ENCODE measurements at regions not wholly inside any gene's neighbourhood (a gene's known extent, or its start where the extent isn't known, plus 50 kb on each side); places are given as distances from the start of the nearest gene placed in this dataset.

- H3K23ac ChIP-seq (ENCODE audit: insufficient read length) = no peak overlapping the region
- no peaks in the 10 kb centered on the region for H3K79me2 ChIP-seq (ENCODE audit: control insufficient read depth in 1 of 2, insufficient read depth in 2 of 2, low read length in 2 of 2)
- no peak for TF ChIP-seq MAFK (IDR thresholded peaks at IDR 0.05; ENCODE audit: low read depth, low read length)
- no peaks in the 10 kb centered on the region for H3K4me1 ChIP-seq (replicated peaks in 1 of 4; ENCODE audit: control insufficient read depth in 3 of 4, insufficient read depth in 4 of 4, low read length in 3 of 4)
- no peaks in the 10 kb centered on the region for H3K79me1 ChIP-seq (ENCODE audit: low read depth, low read length)
- H3K27me3 ChIP-seq (replicated peaks in 1 of 4; ENCODE audit: control insufficient read depth in 3 of 4, extremely low read depth in 1 of 4, insufficient read depth in 3 of 4, low read length in 3 of 4) = no peaks in the 10 kb centered on the region
- CTCF ChIA-PET (ENCODE audit: partially characterized antibody) = no interaction called here
- no peak overlapping the region for H2BK15ac ChIP-seq (ENCODE audit: low read length)
- H2BK5ac ChIP-seq (ENCODE audit: low read depth, low read length) = no peak overlapping the region
- 87% methylated on average over 3 of the region's 3 CpGs; no CpG with 5 or more reads in 1 of the 2 experiments for WGBS, 2 experiments (ENCODE audit: extremely low coverage in 1 of 2, insufficient coverage in 1 of 2, insufficient read length in 1 of 2, insufficient replicate concordance in 2 of 2, low coverage in 1 of 2, low lambda C conversion rate in 2 of 2, missing lambda C conversion rate in 1 of 2)
- H4K91ac ChIP-seq (replicated peaks; ENCODE audit: insufficient read length, low read length) = no peak overlapping the region
- no peak overlapping the region for H3K14ac ChIP-seq (ENCODE audit: insufficient read length)
- no peak overlapping the region for H2BK120ac ChIP-seq (replicated peaks; ENCODE audit: low read depth, low read length)
- no peak overlapping the region for H3K4me2 ChIP-seq (ENCODE audit: insufficient read depth in 1 of 2, low read depth in 2 of 2, low read length in 2 of 2)
- no peak overlapping the region for H2BK12ac ChIP-seq (ENCODE audit: low read depth, low read length)
- no peak overlapping the region for H2BK20ac ChIP-seq (ENCODE audit: low read length)
- no peaks in the 10 kb centered on the region for H4K20me1 ChIP-seq (replicated peaks in 1 of 2; ENCODE audit: control insufficient read depth in 1 of 2, insufficient read depth in 2 of 2, low read length in 2 of 2)
- FAIRE-seq (no peak), DNase-seq (ENCODE audit: low read depth in 1 of 2, low spot score in 2 of 2) (no peak)
- H3K27ac ChIP-seq (ENCODE audit: low read depth, low read length) = no peak overlapping the region
- H3K4me3 ChIP-seq (ENCODE audit: extremely low read depth in 1 of 4, insufficient read depth in 2 of 4, low read depth in 3 of 4, low read length in 4 of 4) = no peak overlapping the region
- no peak overlapping the region for H3K56ac ChIP-seq (replicated peaks; ENCODE audit: insufficient read length, low read depth, low read length)
- H3K23me2 ChIP-seq (ENCODE audit: low read depth, low read length) = no peaks in the 10 kb centered on the region; the same call in 1 of the 2 replicates
- H3K36me3 ChIP-seq (ENCODE audit: control insufficient read depth in 2 of 4, insufficient read depth in 4 of 4, low read length in 3 of 4) = no peaks in the 10 kb centered on the region
- no peak overlapping the region for H4K8ac ChIP-seq (ENCODE audit: extremely low read depth, insufficient read depth, low read length)
- H3K18ac ChIP-seq (ENCODE audit: extremely low read depth, low read length) = no peak overlapping the region
- no peak overlapping the region for H3K9ac ChIP-seq (replicated peaks in 1 of 4; ENCODE audit: extremely low read depth in 1 of 4, low read depth in 3 of 4, low read length in 3 of 4)
- no peak overlapping the region for H3K4ac ChIP-seq (replicated peaks; ENCODE audit: insufficient read length, low read depth, low read length)
- H2AK5ac ChIP-seq (ENCODE audit: low read depth, low read length) = no peak overlapping the region
- H3K9me3 ChIP-seq (ENCODE audit: insufficient read depth in 2 of 2, low read depth in 1 of 2, low read length in 1 of 2) = no peaks in the 10 kb centered on the region
- POLR2A ChIA-PET (ENCODE audit: partially characterized antibody) = no interaction called here
- no peak overlapping the region for H4K5ac ChIP-seq (ENCODE audit: insufficient read length, low read depth, low read length)
- H2AFZ ChIP-seq (ENCODE audit: low read length) = 0 out of 2 replicates have a peak overlapping the region, but pooled peaks have one; percentile 42
Observed at GRCh38 chr13:76775088-76775740, 111.0 kb downstream of the KCTD12 start.

Data from H1 (cell line).